ENCODE measurements at regions not wholly inside any gene's neighbourhood (a gene's known extent, or its start where the extent isn't known, plus 50 kb on each side); places are given as distances from the start of the nearest gene placed in this dataset.

- DNase-seq = no peak
Measured at GRCh38 chr22:49540913-49541692, 286.6 kb downstream of the BRD1 start.

- no peak for DNase-seq
Measured at GRCh38 chr22:49540084-49540912, 287.4 kb downstream of the BRD1 start.

- no peak for DNase-seq
Measured at GRCh38 chr22:49538006-49538405, 289.7 kb downstream of the BRD1 start.

- no peak for DNase-seq
Measured at GRCh38 chr22:49536571-49537131, 291.0 kb downstream of the BRD1 start.

GRCh38 chr22:49535527-49536125, 292.0 kb downstream of the BRD1 start:
- DNase-seq = no peak

- no peak for DNase-seq
Measured at GRCh38 chr22:49535126-49535525, 292.5 kb downstream of the BRD1 start.

- DNase-seq = no peak
Measured at GRCh38 chr22:49534386-49534785, 293.3 kb downstream of the BRD1 start.

- no peak for DNase-seq
Measured at GRCh38 chr22:49533886-49534285, 293.8 kb downstream of the BRD1 start.

- no peak for DNase-seq
Measured at GRCh38 chr22:49532869-49533802, 294.5 kb downstream of the BRD1 start.

- DNase-seq = no peak
Measured at GRCh38 chr22:49531368-49531791, 296.3 kb downstream of the BRD1 start.

GRCh38 chr22:49530671-49531367, 296.9 kb downstream of the BRD1 start:
- DNase-seq = no peak

GRCh38 chr22:49528420-49528720, 299.3 kb downstream of the BRD1 start:
- DNase-seq = no peak

- no peak for DNase-seq
Measured at GRCh38 chr22:49527611-49528419, 299.9 kb downstream of the BRD1 start.

GRCh38 chr22:49525801-49526535, 301.7 kb downstream of the BRD1 start:
- no peak for DNase-seq

- DNase-seq = no peak
Measured at GRCh38 chr22:49525360-49525759, 302.3 kb downstream of the BRD1 start.

GRCh38 chr22:49524362-49524761, 303.3 kb downstream of the BRD1 start:
- no peak for DNase-seq

GRCh38 chr22:49523374-49524008, 304.2 kb downstream of the BRD1 start:
- no peak for DNase-seq

- no peak for DNase-seq
Measured at GRCh38 chr22:49522582-49523373, 304.9 kb downstream of the BRD1 start.

GRCh38 chr22:49521787-49522224, 305.9 kb downstream of the BRD1 start:
- DNase-seq = no peak
